GM12892 (cell line): ENCODE measurements at regions not wholly inside any gene's neighbourhood (a gene's known extent, or its start where the extent isn't known, plus 50 kb on each side); places are given as distances from the start of the nearest gene placed in this dataset.

Source experiments
- DNase-seq: peaks from one replicate; pipeline ENCODE4 v3.0.0; 2011; ENCODE audit not compliant: insufficient read length
- FAIRE-seq: peaks from 2 replicates; lab custom pipeline; 2011; peaks lifted over from hg19 to GRCh38; lab: Jason Lieb, UNC
- POLR2A ChIP-seq: IDR thresholded peaks from 2 replicates; pipeline ENCODE4 v1.6.1; 2011; ENCODE audit warnings: low read depth, low read length, control low read depth
- POLR2AphosphoS5 ChIP-seq: IDR thresholded peaks from 2 replicates; pipeline ENCODE4 v1.6.1; 2011; ENCODE audit warnings: low read depth, low read length, control low read depth
- TAF1 ChIP-seq: IDR thresholded peaks from 2 replicates; pipeline ENCODE4 v1.6.1; 2011; ENCODE audit warnings: low read depth, mild to moderate bottlenecking, control low read depth, low read length, borderline replicate concordance

- FAIRE-seq = no peak
- TF ChIP-seq POLR2A (no peak), POLR2AphosphoS5 (no peak), TAF1 (no peak)
- DNase-seq = no peak
Observed at GRCh38 chr9:108099854-108100253, 610.3 kb upstream of the KLF4 start.

GRCh38 chr9:108095496-108095895, 605.9 kb upstream of the KLF4 start:
- DNase-seq = no peak
- FAIRE-seq = no peak
- TF ChIP-seq POLR2A (no peak), POLR2AphosphoS5 (no peak), TAF1 (no peak)

GRCh38 chr9:108094676-108094993, 605.1 kb upstream of the KLF4 start:
- FAIRE-seq = no peak
- TF ChIP-seq TAF1 (no peak), POLR2A (no peak)
- DNase-seq = no peak

GRCh38 chr9:108093773-108094675, 604.5 kb upstream of the KLF4 start:
- FAIRE-seq (no peak), DNase-seq (no peak)
- no peak for TF ChIP-seq TAF1
- no peak for TF ChIP-seq POLR2A
- TF ChIP-seq POLR2AphosphoS5 = no peak

GRCh38 chr9:108088916-108089315, 599.3 kb upstream of the KLF4 start:
- FAIRE-seq (no peak), DNase-seq (no peak)
- no peak for TF ChIP-seq POLR2A
- TF ChIP-seq TAF1 = no peak
- TF ChIP-seq POLR2AphosphoS5 = no peak

GRCh38 chr9:108087781-108088180, 598.2 kb upstream of the KLF4 start:
- TF ChIP-seq TAF1 (no peak), POLR2A (no peak), POLR2AphosphoS5 (no peak)
- DNase-seq = no peak
- no peak for FAIRE-seq

GRCh38 chr9:108086624-108087023, 597.1 kb upstream of the KLF4 start:
- no peak for DNase-seq
- TF ChIP-seq TAF1 = no peak
- no peak for TF ChIP-seq POLR2AphosphoS5
- TF ChIP-seq POLR2A = no peak
- no peak for FAIRE-seq

GRCh38 chr9:108085294-108085693, 595.7 kb upstream of the KLF4 start:
- TF ChIP-seq POLR2A (no peak), POLR2AphosphoS5 (no peak), TAF1 (no peak)
- no peak for DNase-seq
- FAIRE-seq = no peak

- TF ChIP-seq TAF1 (no peak), POLR2AphosphoS5 (no peak), POLR2A (no peak)
- FAIRE-seq = no peak
- no peak for DNase-seq
Observed at GRCh38 chr9:108083796-108084352, 594.3 kb upstream of the KLF4 start.

GRCh38 chr9:108083160-108083750, 593.7 kb upstream of the KLF4 start:
- TF ChIP-seq POLR2AphosphoS5 (no peak), TAF1 (no peak), POLR2A (no peak)
- DNase-seq = no peak
- no peak for FAIRE-seq

- no peak for TF ChIP-seq TAF1
- no peak for TF ChIP-seq POLR2A
- TF ChIP-seq POLR2AphosphoS5 = no peak
- FAIRE-seq (no peak), DNase-seq (no peak)
Observed at GRCh38 chr9:108081112-108081511, 591.5 kb upstream of the KLF4 start.

GRCh38 chr9:108080285-108080684, 590.7 kb upstream of the KLF4 start:
- no peak for FAIRE-seq
- TF ChIP-seq POLR2AphosphoS5 (no peak), TAF1 (no peak), POLR2A (no peak)
- no peak for DNase-seq
